ENCODE measurements at regions not wholly inside any gene's neighbourhood (a gene's known extent, or its start where the extent isn't known, plus 50 kb on each side); places are given as distances from the start of the nearest gene placed in this dataset.

- no peak for TF ChIP-seq CTCF (IDR thresholded peaks at IDR 0.05)
- TF ChIP-seq ZFX (IDR thresholded peaks at IDR 0.05; ENCODE audit: borderline replicate concordance) = no peak
Measured at GRCh38 chr10:105973902-105974301, 1190.6 kb downstream of the SORCS1 start.

All from 22Rv1 (cell line).